ENCODE measurements at regions not wholly inside any gene's neighbourhood (a gene's known extent, or its start where the extent isn't known, plus 50 kb on each side); places are given as distances from the start of the nearest gene placed in this dataset.

GRCh38 chr13:91181892-91182291, 165.6 kb upstream of the MIR17HG start:
- TF ChIP-seq CTCF (IDR thresholded peaks at IDR 0.05) = no peak
- no peak for TF ChIP-seq EP300 (IDR thresholded peaks at IDR 0.05; ENCODE audit: low read depth)
- no peak for TF ChIP-seq POLR2A (IDR thresholded peaks at IDR 0.05)
- TF ChIP-seq POLR2AphosphoS5 (IDR thresholded peaks at IDR 0.05) = no peak
